Endothelial cell of umbilical vein (primary cell): ENCODE measurements at regions not wholly inside any gene's neighbourhood (a gene's known extent, or its start where the extent isn't known, plus 50 kb on each side); places are given as distances from the start of the nearest gene placed in this dataset.

ENCODE experiments used
- BruUV-seq: library from RNA; stranded (reverse); fragments of 400-500 nt; replicated peaks from 2 replicates; lab custom pipeline; 2021; lab: Mats Ljungman, UMichigan
- CTCF ChIA-PET: fragments of 300-600, 350-600 bp; sonication (Branson Sonifier 250); formaldehyde crosslinking; loops from one replicate; lab custom pipeline; 2021; ENCODE audit warnings: antibody characterized with exemption, inconsistent platforms; lab: Charles Lee
- POLR2A ChIA-PET: fragments of 300-600, 350-600 bp; sonication (Branson Sonifier 250); formaldehyde crosslinking; loops from one replicate; lab custom pipeline; 2021; ENCODE audit warnings: antibody characterized with exemption, inconsistent platforms; lab: Charles Lee
- DNase-seq: peaks from one replicate; pipeline ENCODE4 v3.0.0-alpha.2; 2011; ENCODE audit warnings: low read depth, low spot score
- FAIRE-seq: peaks from 2 replicates; lab custom pipeline; 2011; peaks lifted over from hg19 to GRCh38; lab: Jason Lieb, UNC
- H2AFZ ChIP-seq: 2 replicates; pipeline ENCODE4 v1.6.0; 2012; ENCODE audit warnings: low read depth, low read length, control low read depth, inconsistent platforms
- H3K27ac ChIP-seq: 2 replicates; pipeline ENCODE4 v1.5.1; 2011; ENCODE audit warnings: low read depth, mild to moderate bottlenecking, control low read depth, low read length, moderate library complexity; ENCODE audit not compliant: insufficient read depth
- H3K27me3 ChIP-seq, 2 experiments: 2 replicates each; pipeline versions ENCODE4 v1.6.0 to v1.6.1; 2011; ENCODE audit warnings: low read length in 2 of 2, mixed read lengths in 1 of 2; ENCODE audit not compliant: control insufficient read depth in 2 of 2, insufficient read depth in 2 of 2
- H3K36me3 ChIP-seq, 2 experiments: 2 replicates in 1 of 2; 3 replicates in 1 of 2; pipeline ENCODE4 v1.5.1; 2011; ENCODE audit warnings: low read length in 2 of 2, mild to moderate bottlenecking in 1 of 2, moderate library complexity in 1 of 2; ENCODE audit not compliant: control insufficient read depth in 2 of 2, insufficient read depth in 2 of 2; ENCODE audit errors: extremely low read depth in 1 of 2
- H3K4me1 ChIP-seq: 3 replicates; pipeline ENCODE4 v1.5.1; 2011; ENCODE audit warnings: mild to moderate bottlenecking, low read length; ENCODE audit not compliant: control insufficient read depth, insufficient read depth; ENCODE audit errors: extremely low read depth
- H3K4me2 ChIP-seq: 2 replicates; pipeline ENCODE4 v1.6.1; 2011; ENCODE audit warnings: low read length, control low read depth, mixed read lengths; ENCODE audit not compliant: insufficient read depth
- H3K4me3 ChIP-seq, 3 experiments: fragments of 200-600 bp in 1 of 3; sonication (generic), shearing (Covaris generic) in 1 of 3; replicated peaks in 1 of 3; 2 replicates each; pipeline ENCODE4 v1.5.1; 2011 to 2016; ENCODE audit warnings: control low read depth in 3 of 3, low read length in 3 of 3, mild to moderate bottlenecking in 2 of 3, inconsistent platforms in 1 of 3, low read depth in 1 of 3, moderate library complexity in 1 of 3; ENCODE audit not compliant: insufficient read depth in 1 of 3
- H3K79me2 ChIP-seq: 2 replicates; pipeline ENCODE4 v1.6.0; 2012; ENCODE audit warnings: low read length, inconsistent platforms; ENCODE audit not compliant: control insufficient read depth, insufficient read depth
- H3K9ac ChIP-seq: replicated peaks from 2 replicates; pipeline ENCODE3; 2011; ENCODE audit warnings: low read length, control low read depth; ENCODE audit not compliant: insufficient read depth; ENCODE audit errors: extremely low read depth
- H3K9me1 ChIP-seq: replicated peaks from 3 replicates; pipeline ENCODE4 v1.6.0; 2011; ENCODE audit warnings: mild to moderate bottlenecking, low read length; ENCODE audit not compliant: control insufficient read depth, insufficient read depth; ENCODE audit errors: extremely low read depth
- H3K9me3 ChIP-seq: replicated peaks from 2 replicates; pipeline ENCODE4 v1.5.1; 2012; ENCODE audit warnings: low read length, inconsistent platforms; ENCODE audit not compliant: control insufficient read depth, insufficient read depth
- H4K20me1 ChIP-seq: replicated peaks from 2 replicates; pipeline ENCODE3; 2011; ENCODE audit warnings: mild to moderate bottlenecking, low read length; ENCODE audit not compliant: control insufficient read depth, insufficient read depth; ENCODE audit errors: extremely low read depth
- CTCF ChIP-seq, 2 donors: IDR thresholded peaks; 1 replicate in 1 of 2; 2 replicates in 1 of 2; pipeline ENCODE4 v1.5.1; 2011; ENCODE audit warnings: low read length in 2 of 2, mild to moderate bottlenecking in 2 of 2, moderate library complexity in 2 of 2, control low read depth in 1 of 2, inconsistent platforms in 1 of 2, low read depth in 1 of 2; ENCODE audit not compliant: insufficient read depth in 1 of 2; ENCODE audit errors: extremely low read depth in 1 of 2
- EZH2 ChIP-seq: IDR thresholded peaks from 2 replicates; pipeline ENCODE4 v1.6.1; 2012; ENCODE audit warnings: borderline replicate concordance, low read depth, mild to moderate bottlenecking, moderate library complexity, low read length, inconsistent platforms; ENCODE audit not compliant: severe bottlenecking
- FOS ChIP-seq: IDR thresholded peaks from 2 replicates; pipeline ENCODE4 v1.6.1; 2011; ENCODE audit warnings: mild to moderate bottlenecking, low read length, moderate library complexity, borderline replicate concordance; ENCODE audit not compliant: insufficient read depth
- GATA2 ChIP-seq: IDR thresholded peaks from 2 replicates; pipeline ENCODE4 v1.7.0; 2011; ENCODE audit warnings: low read depth, mild to moderate bottlenecking, moderate library complexity, mixed read lengths, low read length; ENCODE audit not compliant: insufficient read length, insufficient read depth
- JUN ChIP-seq: IDR thresholded peaks from 2 replicates; pipeline ENCODE4 v1.6.1; 2011; ENCODE audit warnings: borderline replicate concordance, low read depth; ENCODE audit not compliant: insufficient read length, insufficient read depth
- MYC ChIP-seq: IDR thresholded peaks from one replicate; pipeline ENCODE4 v1.6.1; 2011; ENCODE audit warnings: mild to moderate bottlenecking, low read depth, low read length
- POLR2A ChIP-seq: IDR thresholded peaks from 2 replicates; pipeline ENCODE4 v1.6.1; 2012; ENCODE audit warnings: low read depth, mild to moderate bottlenecking, control low read depth, low read length
- dilution Hi-C: fragments of 300-500 bp; cut with MboI; formaldehyde crosslinking; loops from one replicate; pipeline ENCODE4 v1.15.0; 2019; ENCODE audit warnings: low sequenced_read_pairs; ENCODE audit not compliant: extremely low pct_ligation_motif_present
- intact Hi-C: fragments of 100-400 bp; cut with micrococcal nuclease; formaldehyde crosslinking; loops from one replicate; pipeline ENCODE4 v1.10.0; 2022
- TF ChIP-seq, protein P1 (sequence below): IDR thresholded peaks from 2 replicates; pipeline ENCODE4 v1.6.1; 2011; ENCODE audit not compliant: insufficient read depth, insufficient read length

- CTCF ChIA-PET, result no interaction called here
- no peak for TF ChIP-seq EZH2
- TF ChIP-seq MYC, result no peak
- TF ChIP-seq, protein P1, sequence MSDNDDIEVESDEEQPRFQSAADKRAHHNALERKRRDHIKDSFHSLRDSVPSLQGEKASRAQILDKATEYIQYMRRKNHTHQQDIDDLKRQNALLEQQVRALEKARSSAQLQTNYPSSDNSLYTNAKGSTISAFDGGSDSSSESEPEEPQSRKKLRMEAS, result no peak
- no peak for TF ChIP-seq JUN
- TF ChIP-seq CTCF (IDR thresholded peaks at IDR 0.05; ENCODE audit: extremely low read depth in 1 of 2, insufficient read depth in 1 of 2, low read depth in 1 of 2, low read length in 2 of 2), result no peak
- no peak for TF ChIP-seq POLR2A
- TF ChIP-seq GATA2, result no peak
- TF ChIP-seq FOS, result no peak
- intact Hi-C loops (no loop called here), dilution Hi-C loops (no loop called here)
- no peak overlapping the region for H3K4me3 ChIP-seq
- H3K4me2 ChIP-seq, result no peak overlapping the region
- H3K79me2 ChIP-seq, result no peaks in the 10 kb centered on the region
- BruUV-seq, result no TSS peak
- H3K9ac ChIP-seq, result no peak overlapping the region
- H3K36me3 ChIP-seq, result no peaks in the 10 kb centered on the region
- H3K4me1 ChIP-seq, result no peaks in the 10 kb centered on the region
- H3K9me1 ChIP-seq, result no peaks in the 10 kb centered on the region
- DNase-seq (no peak), FAIRE-seq (no peak)
- no peaks in the 10 kb centered on the region for H3K27me3 ChIP-seq
- no peaks in the 10 kb centered on the region for H4K20me1 ChIP-seq
- H2AFZ ChIP-seq, result no peak overlapping the region
- H3K27ac ChIP-seq, result no peak overlapping the region
- H3K9me3 ChIP-seq, result peaks cover 4% of the 10 kb centered on the region
- POLR2A ChIA-PET, result no interaction called here
Measured at GRCh38 chr1:61566177-61566576, 158.8 kb downstream of the TM2D1 start.
